ENCODE measurements at regions not wholly inside any gene's neighbourhood (a gene's known extent, or its start where the extent isn't known, plus 50 kb on each side); places are given as distances from the start of the nearest gene placed in this dataset.

- TF ChIP-seq CTCF (conservative IDR thresholded peaks at IDR 0.05; ENCODE audit: low read depth, low read length) (no peak), EZH2 (IDR thresholded peaks at IDR 0.05; ENCODE audit: low read length, unreplicated experiment) (no peak), EZH2phosphoT487 (IDR thresholded peaks at IDR 0.05; ENCODE audit: borderline replicate concordance, low read length) (no peak)
These were observed 140.9 kb downstream of the OMA1 start for GRCh38 chr1:58405660-58406059.

Measured in PC-3 (cell line).